HEK293 (cell line): ENCODE measurements at regions not wholly inside any gene's neighbourhood (a gene's known extent, or its start where the extent isn't known, plus 50 kb on each side); places are given as distances from the start of the nearest gene placed in this dataset.

Experiments
- CTCF ChIA-PET: fragments of 350-600 bp; formaldehyde crosslinking; extraction: SDS; loops from one replicate; lab custom pipeline; 2021; ENCODE audit warnings: antibody characterized with exemption; lab: Yijun Ruan, JAX
- POLR2A ChIA-PET: fragments of 300-600 bp; formaldehyde crosslinking; extraction: SDS; loops from one replicate; lab custom pipeline; 2020; ENCODE audit warnings: antibody characterized with exemption, inconsistent platforms; lab: Yijun Ruan, JAX
- H3K27ac ChIP-seq: fragments of 200-500 bp; sonication (Bioruptor generic); 2 replicates; pipeline ENCODE4 v1.5.1; 2014; ENCODE audit warnings: low read depth, low read length, control low read depth, inconsistent platforms; ENCODE audit errors: extremely low read depth
- H3K36me3 ChIP-seq, 2 experiments: fragments of 200-500 bp in 1 of 2; sonication (Bioruptor generic) in 1 of 2; 1 replicate in 1 of 2; 2 replicates in 1 of 2; pipeline ENCODE4 v1.5.1; 2014 to 2017; ENCODE audit warnings: inconsistent platforms in 2 of 2, low read length in 2 of 2; ENCODE audit not compliant: control insufficient read depth in 2 of 2, insufficient read depth in 1 of 2
- H3K4me1 ChIP-seq: fragments of 200-500 bp; sonication (Bioruptor generic); 2 replicates; pipeline ENCODE4 v1.5.1; 2014; ENCODE audit warnings: mild to moderate bottlenecking, low read length, inconsistent platforms; ENCODE audit not compliant: control insufficient read depth, insufficient read depth
- H3K4me3 ChIP-seq: 2 replicates; pipeline ENCODE4 v1.5.1; 2011; ENCODE audit warnings: low read depth, mild to moderate bottlenecking, control low read depth, low read length, moderate library complexity
- H3K9me3 ChIP-seq: fragments of 200-500 bp; sonication (Bioruptor generic); 2 replicates; pipeline ENCODE4 v1.5.1; 2014; ENCODE audit warnings: low read depth, low read length, inconsistent platforms; ENCODE audit not compliant: control insufficient read depth, insufficient read depth
- GLIS1 ChIP-seq: fragments of 450-650 bp; formaldehyde crosslinking; IDR thresholded peaks from 2 replicates; pipeline ENCODE4 v1.5.1; 2016; ENCODE audit warnings: missing biosample characterization, missing genetic modification characterization
- GLIS2 ChIP-seq: fragments of 450-650 bp; formaldehyde crosslinking; IDR thresholded peaks from 2 replicates; pipeline ENCODE4 v1.5.1; 2016; ENCODE audit warnings: missing biosample characterization, missing genetic modification characterization
- MEIS1 ChIP-seq: sonication (generic); formaldehyde crosslinking; IDR thresholded peaks from 2 replicates; pipeline ENCODE4 v1.8.1; 2022; ENCODE audit warnings: missing genetic modification reagents, mild to moderate bottlenecking, borderline replicate concordance
- OVOL3 ChIP-seq: fragments of 450-650 bp; formaldehyde crosslinking; IDR thresholded peaks from 2 replicates; pipeline ENCODE4 v1.5.1; 2016; ENCODE audit warnings: missing biosample characterization, missing genetic modification characterization
- PRDM1 ChIP-seq: fragments of 450-650 bp; formaldehyde crosslinking; IDR thresholded peaks from 2 replicates; pipeline ENCODE4; 2016; ENCODE audit warnings: missing biosample characterization, missing genetic modification characterization
- PRDM10 ChIP-seq: fragments of 450-650 bp; formaldehyde crosslinking; IDR thresholded peaks from 2 replicates; pipeline ENCODE4 v1.5.1; 2016; ENCODE audit warnings: missing biosample characterization, missing genetic modification characterization
- RBAK ChIP-seq: fragments of 450-650 bp; formaldehyde crosslinking; IDR thresholded peaks from 2 replicates; pipeline ENCODE4 v1.5.1; 2016; ENCODE audit warnings: missing biosample characterization, missing genetic modification characterization
- SCRT1 ChIP-seq: fragments of 450-650 bp; formaldehyde crosslinking; IDR thresholded peaks from 2 replicates; pipeline ENCODE4 v1.5.1; 2016; ENCODE audit warnings: missing biosample characterization, missing genetic modification characterization, borderline replicate concordance
- SCRT2 ChIP-seq: fragments of 450-650 bp; formaldehyde crosslinking; IDR thresholded peaks from 2 replicates; pipeline ENCODE4 v1.5.1; 2016; ENCODE audit warnings: missing biosample characterization, missing genetic modification characterization
- SETDB1 ChIP-seq: IDR thresholded peaks from one replicate; pipeline ENCODE4 v1.6.1; 2017; ENCODE audit warnings: mild to moderate bottlenecking, low read length, moderate library complexity, mixed read lengths; ENCODE audit not compliant: insufficient read length
- ZBTB6 ChIP-seq: fragments of 450-650 bp; formaldehyde crosslinking; IDR thresholded peaks from 2 replicates; pipeline ENCODE4 v1.5.1; 2017; ENCODE audit warnings: missing biosample characterization, missing genetic modification characterization
- ZNF175 ChIP-seq: fragments of 450-650 bp; formaldehyde crosslinking; IDR thresholded peaks from 2 replicates; pipeline ENCODE4 v1.5.1; 2016; ENCODE audit warnings: missing biosample characterization, missing genetic modification characterization
- ZNF184 ChIP-seq: fragments of 450-650 bp; IDR thresholded peaks from 2 replicates; pipeline ENCODE4 v1.5.1; 2018; ENCODE audit warnings: missing biosample characterization, mild to moderate bottlenecking, missing genetic modification characterization
- ZNF2 ChIP-seq: fragments of 450-650 bp; formaldehyde crosslinking; IDR thresholded peaks from 2 replicates; pipeline ENCODE4 v1.5.1; 2016; ENCODE audit warnings: missing biosample characterization, missing genetic modification characterization
- ZNF324 ChIP-seq: fragments of 450-650 bp; formaldehyde crosslinking; IDR thresholded peaks from 2 replicates; pipeline ENCODE4 v1.5.1; 2016; ENCODE audit warnings: missing biosample characterization, missing genetic modification characterization
- ZNF335 ChIP-seq: fragments of 450-650 bp; formaldehyde crosslinking; conservative IDR thresholded peaks from 2 replicates; pipeline ENCODE4 v1.5.1; 2016; ENCODE audit warnings: missing biosample characterization, missing genetic modification characterization
- ZNF404 ChIP-seq: fragments of 450-650 bp; formaldehyde crosslinking; IDR thresholded peaks from 2 replicates; pipeline ENCODE4 v1.5.1; 2017; ENCODE audit warnings: missing biosample characterization, missing genetic modification characterization
- ZNF426 ChIP-seq: fragments of 450-650 bp; formaldehyde crosslinking; IDR thresholded peaks from 2 replicates; pipeline ENCODE4 v1.5.1; 2017; ENCODE audit warnings: missing biosample characterization, missing genetic modification characterization, mild to moderate bottlenecking, inconsistent platforms, moderate library complexity
- ZNF610 ChIP-seq: fragments of 450-650 bp; formaldehyde crosslinking; IDR thresholded peaks from 2 replicates; pipeline ENCODE4 v1.5.1; 2016; ENCODE audit warnings: missing biosample characterization, missing genetic modification characterization, borderline replicate concordance
- ZNF621 ChIP-seq: fragments of 450-650 bp; formaldehyde crosslinking; IDR thresholded peaks from 2 replicates; pipeline ENCODE4 v1.5.1; 2017; ENCODE audit warnings: missing biosample characterization, missing genetic modification characterization
- ZNF626 ChIP-seq: fragments of 450-650 bp; sonication (Bioruptor Pico); formaldehyde crosslinking; IDR thresholded peaks from 2 replicates; pipeline ENCODE4 v1.5.1; 2018; ENCODE audit warnings: missing biosample characterization, missing genetic modification characterization, inconsistent platforms
- ZNF654 ChIP-seq: fragments of 450-650 bp; formaldehyde crosslinking; IDR thresholded peaks from 2 replicates; pipeline ENCODE4 v1.5.1; 2016; ENCODE audit warnings: low read depth, missing biosample characterization, missing genetic modification characterization
- ZNF677 ChIP-seq: fragments of 450-650 bp; IDR thresholded peaks from 2 replicates; pipeline ENCODE4 v1.5.0; 2018; ENCODE audit warnings: missing biosample characterization, mild to moderate bottlenecking, missing genetic modification characterization, moderate library complexity
- ZSCAN16 ChIP-seq: fragments of 450-650 bp; formaldehyde crosslinking; IDR thresholded peaks from 2 replicates; pipeline ENCODE4 v1.5.1; 2016; ENCODE audit warnings: missing biosample characterization, missing genetic modification characterization
- ZSCAN23 ChIP-seq: fragments of 450-650 bp; formaldehyde crosslinking; IDR thresholded peaks from 2 replicates; pipeline ENCODE4 v1.5.1; 2016; ENCODE audit warnings: missing biosample characterization, missing genetic modification characterization

GRCh38 chr3:152102410-152102809 lies 166.3 kb upstream of the MBNL1 start:
- Histone ChIP-seq H3K36me3 (no peaks in the 10 kb centered on the region), H3K4me1 (no peaks in the 10 kb centered on the region)
- TF ChIP-seq ZNF335 (tag by site-specific recombination) (no peak), ZNF677 (tag by site-specific recombination) (no peak), OVOL3 (tag by site-specific recombination) (no peak), ZNF184 (tag by site-specific recombination) (no peak), MEIS1 (no peak), RBAK (tag by site-specific recombination) (no peak), SCRT2 (no peak), ZNF324 (tag by site-specific recombination) (no peak), SCRT1 (no peak), ZNF426 (tag by site-specific recombination) (no peak), PRDM10 (tag by site-specific recombination) (no peak), ZNF2 (tag by site-specific recombination) (no peak), ZSCAN16 (no peak), ZNF626 (tag by site-specific recombination) (no peak), SETDB1 (no peak)
- TF ChIP-seq, all 188 proteins: peak for 0
- no peak overlapping the region for H3K27ac ChIP-seq
- ChIA-PET CTCF (interaction anchor here (0.6 kb wide), 1 partner anchor 341 kb away, joined by 3 read pairs; no protein-coding TSS in a partner anchor), POLR2A (no interaction called here)
- no peaks in the 10 kb centered on the region for H3K9me3 ChIP-seq
- H3K4me3 ChIP-seq: no peak overlapping the region

GRCh38 chr3:152103257-152103656 lies 165.5 kb upstream of the MBNL1 start:
- Histone ChIP-seq H3K36me3 (no peaks in the 10 kb centered on the region), H3K27ac (no peak overlapping the region), H3K4me3 (no peak overlapping the region), H3K4me1 (no peaks in the 10 kb centered on the region), H3K9me3 (no peaks in the 10 kb centered on the region)
- TF ChIP-seq ZNF654 (tag by site-specific recombination) (no peak), PRDM1 (tag by site-specific recombination) (peak; percentile 89), ZSCAN23 (tag by site-specific recombination) (no peak), ZNF610 (no peak)
- CTCF ChIA-PET: interaction anchor here (0.6 kb wide), 1 partner anchor 340 kb away, joined by 3 read pairs; no protein-coding TSS in a partner anchor
- POLR2A ChIA-PET: no interaction called here

GRCh38 chr3:152104847-152105415 lies 163.8 kb upstream of the MBNL1 start:
- ChIA-PET POLR2A (no interaction called here), CTCF (no interaction called here)
- Histone ChIP-seq H3K4me1 (no peaks in the 10 kb centered on the region), H3K4me3 (no peak overlapping the region), H3K9me3 (no peaks in the 10 kb centered on the region), H3K27ac (no peak overlapping the region), H3K36me3 (no peaks in the 10 kb centered on the region)
- no peak for TF ChIP-seq SCRT2
- no peak for TF ChIP-seq GLIS1 (tag by site-specific recombination)
- no peak for TF ChIP-seq ZNF175 (tag by site-specific recombination)
- no peak for TF ChIP-seq GLIS2
- TF ChIP-seq ZNF404 (tag by site-specific recombination): no peak
- TF ChIP-seq ZNF621: no peak
- no peak for TF ChIP-seq ZBTB6 (tag by site-specific recombination)
